ENCODE measurements at regions not wholly inside any gene's neighbourhood (a gene's known extent, or its start where the extent isn't known, plus 50 kb on each side); places are given as distances from the start of the nearest gene placed in this dataset.

- TF ChIP-seq, protein P1, sequence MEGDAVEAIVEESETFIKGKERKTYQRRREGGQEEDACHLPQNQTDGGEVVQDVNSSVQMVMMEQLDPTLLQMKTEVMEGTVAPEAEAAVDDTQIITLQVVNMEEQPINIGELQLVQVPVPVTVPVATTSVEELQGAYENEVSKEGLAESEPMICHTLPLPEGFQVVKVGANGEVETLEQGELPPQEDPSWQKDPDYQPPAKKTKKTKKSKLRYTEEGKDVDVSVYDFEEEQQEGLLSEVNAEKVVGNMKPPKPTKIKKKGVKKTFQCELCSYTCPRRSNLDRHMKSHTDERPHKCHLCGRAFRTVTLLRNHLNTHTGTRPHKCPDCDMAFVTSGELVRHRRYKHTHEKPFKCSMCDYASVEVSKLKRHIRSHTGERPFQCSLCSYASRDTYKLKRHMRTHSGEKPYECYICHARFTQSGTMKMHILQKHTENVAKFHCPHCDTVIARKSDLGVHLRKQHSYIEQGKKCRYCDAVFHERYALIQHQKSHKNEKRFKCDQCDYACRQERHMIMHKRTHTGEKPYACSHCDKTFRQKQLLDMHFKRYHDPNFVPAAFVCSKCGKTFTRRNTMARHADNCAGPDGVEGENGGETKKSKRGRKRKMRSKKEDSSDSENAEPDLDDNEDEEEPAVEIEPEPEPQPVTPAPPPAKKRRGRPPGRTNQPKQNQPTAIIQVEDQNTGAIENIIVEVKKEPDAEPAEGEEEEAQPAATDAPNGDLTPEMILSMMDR (IDR thresholded peaks at IDR 0.05) = no peak
- TF ChIP-seq POLR2A (IDR thresholded peaks at IDR 0.05) = no peak
Measured at GRCh38 chr5:128684961-128685360, 146.9 kb upstream of the FBN2 start.

All from esophagus squamous epithelium (tissue), 4 donors.